Kidney capillary endothelial cell (primary cell): ENCODE measurements at regions not wholly inside any gene's neighbourhood (a gene's known extent, or its start where the extent isn't known, plus 50 kb on each side); places are given as distances from the start of the nearest gene placed in this dataset.

Experiments used
- DNase-seq: peaks from one replicate; pipeline ENCODE4 v3.0.0-alpha.2; 2018; ENCODE audit warnings: low spot score

GRCh38 chr10:113219446-113219845 lies 269.4 kb downstream of the TCF7L2 start:
- DNase-seq = no peak

DNA sequence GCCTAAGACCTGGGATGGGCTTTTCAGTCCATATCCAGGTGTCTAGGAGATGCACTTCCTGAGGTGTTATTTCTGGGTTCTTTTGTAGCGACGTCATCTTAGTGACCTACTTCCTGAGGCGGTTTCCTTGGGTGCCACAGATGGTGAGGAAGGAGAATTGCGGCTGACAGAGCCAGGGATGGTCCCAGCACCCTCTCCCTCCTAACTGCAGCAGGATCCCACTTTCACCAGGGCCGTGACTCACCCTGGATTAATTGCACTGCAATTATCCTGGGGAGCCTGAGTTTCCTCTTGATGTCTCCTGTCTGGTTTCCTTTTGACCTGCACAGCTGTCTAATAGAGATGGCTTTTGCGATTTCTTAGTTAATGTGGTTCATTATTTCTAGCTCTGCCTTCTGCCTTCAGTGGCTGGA lies 271.7 kb downstream of the TCF7L2 start:
- DNase-seq = peak; percentile 65

- DNase-seq = no peak
Observed at GRCh38 chr10:113222207-113222606, 272.2 kb downstream of the TCF7L2 start.

- no peak for DNase-seq
Observed at GRCh38 chr10:113225364-113225763, 275.3 kb downstream of the TCF7L2 start.

DNA sequence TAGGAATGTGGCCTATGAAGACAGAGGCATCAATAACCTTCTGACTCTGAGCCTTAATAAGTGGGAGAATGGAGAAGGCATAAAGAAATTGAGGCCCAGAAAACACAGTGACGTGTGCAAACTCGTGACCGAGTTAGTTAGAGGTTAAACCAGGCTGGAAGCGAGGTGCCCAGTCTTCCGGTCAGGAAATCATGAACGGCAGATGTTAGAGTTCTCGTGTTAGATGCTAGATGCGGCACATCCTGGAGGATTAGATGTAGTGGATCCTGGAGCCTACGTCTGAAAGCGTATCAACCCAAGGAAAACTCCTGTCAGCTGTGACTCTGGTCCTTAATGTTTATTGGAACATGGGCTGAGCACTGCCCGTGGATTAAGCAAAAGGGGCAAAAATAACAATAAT lies 275.9 kb downstream of the TCF7L2 start:
- DNase-seq = peak; percentile 13

- DNase-seq = no peak
Observed at GRCh38 chr10:113226399-113226798, 276.4 kb downstream of the TCF7L2 start.

- DNase-seq = no peak
Observed at GRCh38 chr10:113226831-113227445, 276.9 kb downstream of the TCF7L2 start.

DNA sequence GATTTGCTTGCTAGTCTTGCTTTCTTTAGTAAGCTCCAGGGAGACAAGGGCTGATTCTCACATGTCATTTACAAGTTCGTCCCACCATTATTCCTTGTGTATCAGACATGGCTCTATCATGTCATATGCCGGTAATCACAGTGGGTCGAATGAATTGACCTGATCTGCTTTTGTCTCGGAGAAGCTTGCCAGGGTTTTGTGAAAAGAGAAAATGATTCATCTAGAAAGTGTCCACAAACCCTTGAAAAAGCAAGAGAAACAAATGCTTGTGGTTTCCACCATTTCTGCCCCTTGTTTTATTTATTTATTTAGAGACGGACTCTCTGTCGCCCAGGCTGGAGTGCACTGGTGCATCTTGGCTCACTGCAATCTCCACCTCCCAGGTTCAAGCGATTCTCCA lies 278.5 kb downstream of the TCF7L2 start:
- no peak for DNase-seq

DNA sequence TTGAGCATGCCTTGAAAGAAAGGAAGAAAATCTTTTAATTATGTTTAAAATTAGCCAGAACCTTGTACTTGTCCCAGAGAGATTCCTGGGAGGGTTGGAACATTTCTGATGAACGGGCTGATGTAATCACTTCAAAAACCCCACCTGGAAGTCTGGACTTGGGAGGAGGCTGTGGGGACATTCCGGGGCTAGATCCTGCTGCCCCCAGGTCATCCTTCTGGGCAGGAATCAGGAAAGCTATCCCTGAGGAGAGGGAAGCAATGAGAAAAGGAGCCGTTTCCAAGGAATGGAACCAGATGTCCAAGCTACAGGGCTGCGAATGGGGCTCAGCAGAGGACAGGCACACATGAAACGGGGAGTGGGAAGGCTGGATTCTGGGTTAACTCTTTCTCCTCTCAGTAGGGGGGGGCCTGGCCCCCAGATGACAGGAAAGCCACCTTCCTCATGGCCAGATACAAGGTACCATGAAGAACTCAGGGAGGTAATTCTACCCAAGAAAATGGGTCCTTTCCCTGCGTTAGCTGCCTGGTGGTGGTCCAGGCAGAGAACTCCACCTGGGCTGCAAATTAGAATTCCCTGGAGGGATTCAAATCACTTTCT lies 280.1 kb downstream of the TCF7L2 start:
- no peak for DNase-seq

GRCh38 chr10:113232928-113233511 lies 283.0 kb downstream of the TCF7L2 start:
- DNase-seq = no peak

GRCh38 chr10:113234481-113234880 lies 284.4 kb downstream of the TCF7L2 start:
- DNase-seq = no peak

DNA sequence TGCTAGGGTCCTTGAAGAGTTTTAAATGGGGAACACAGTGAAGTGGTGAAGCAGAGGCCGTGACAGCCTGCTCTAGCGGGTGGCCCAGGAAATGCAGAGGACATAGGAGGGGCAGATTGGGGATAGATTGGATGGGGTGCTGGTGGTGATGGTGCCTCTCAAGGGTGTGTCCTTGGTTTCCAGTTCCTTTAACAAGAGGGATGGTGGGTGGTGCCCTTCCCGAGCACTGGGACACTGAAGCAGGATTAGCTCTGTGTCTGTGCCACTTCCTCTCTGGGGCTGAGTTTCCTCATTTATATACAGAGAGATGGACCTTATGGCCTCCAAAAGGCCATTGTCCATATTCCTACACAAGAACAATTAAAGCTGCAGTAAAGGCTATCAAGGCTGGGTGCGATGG lies 285.5 kb downstream of the TCF7L2 start:
- no peak for DNase-seq

- no peak for DNase-seq
Observed at GRCh38 chr10:113236998-113237397, 287.0 kb downstream of the TCF7L2 start.

- no peak for DNase-seq
Observed at GRCh38 chr10:113239566-113240350, 289.7 kb downstream of the TCF7L2 start.

- DNase-seq = no peak
Observed at GRCh38 chr10:113240736-113241135, 290.7 kb downstream of the TCF7L2 start.

GRCh38 chr10:113241599-113242360 lies 291.7 kb downstream of the TCF7L2 start:
- no peak for DNase-seq

DNA sequence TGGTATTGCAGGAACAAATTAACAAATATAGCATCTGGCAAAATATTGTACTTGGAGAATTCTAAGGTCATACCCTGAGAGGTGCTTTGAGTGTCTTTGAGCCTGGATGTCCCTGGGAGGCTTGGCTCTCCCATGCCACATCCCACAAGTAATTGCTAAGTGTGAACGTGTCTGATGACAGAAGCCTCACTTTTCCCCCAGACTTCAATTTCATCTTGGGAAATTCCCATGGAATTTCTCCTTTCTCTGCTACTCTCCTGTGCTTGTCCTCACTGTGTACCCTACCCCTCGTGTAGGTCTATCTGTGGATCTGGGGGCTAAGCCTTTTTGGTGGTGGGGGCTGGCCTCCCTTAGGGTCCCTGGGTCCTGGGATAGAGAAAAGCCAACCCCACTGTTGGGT lies 293.3 kb downstream of the TCF7L2 start:
- DNase-seq = no peak

DNA sequence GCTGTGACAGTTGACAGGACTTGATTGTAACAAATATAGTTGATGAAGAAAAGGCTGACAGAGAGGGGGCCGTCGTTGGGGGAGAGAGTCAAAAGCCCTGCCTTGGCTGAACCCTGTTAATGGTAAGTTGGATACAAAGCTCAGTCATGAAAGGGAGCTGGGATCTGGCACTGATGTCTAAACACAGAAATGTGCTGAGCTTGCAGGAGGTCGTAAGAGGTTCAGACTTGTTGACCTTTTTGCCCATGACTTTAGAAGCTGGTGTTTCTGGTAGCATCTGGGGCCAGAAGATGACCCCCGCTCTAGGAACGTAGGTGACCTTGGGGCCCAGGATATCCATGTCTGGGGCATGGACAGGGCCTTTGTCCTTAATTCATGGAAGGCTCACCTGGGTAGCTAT lies 294.7 kb downstream of the TCF7L2 start:
- no peak for DNase-seq

- no peak for DNase-seq
Observed at GRCh38 chr10:113245286-113245685, 295.2 kb downstream of the TCF7L2 start.

DNA sequence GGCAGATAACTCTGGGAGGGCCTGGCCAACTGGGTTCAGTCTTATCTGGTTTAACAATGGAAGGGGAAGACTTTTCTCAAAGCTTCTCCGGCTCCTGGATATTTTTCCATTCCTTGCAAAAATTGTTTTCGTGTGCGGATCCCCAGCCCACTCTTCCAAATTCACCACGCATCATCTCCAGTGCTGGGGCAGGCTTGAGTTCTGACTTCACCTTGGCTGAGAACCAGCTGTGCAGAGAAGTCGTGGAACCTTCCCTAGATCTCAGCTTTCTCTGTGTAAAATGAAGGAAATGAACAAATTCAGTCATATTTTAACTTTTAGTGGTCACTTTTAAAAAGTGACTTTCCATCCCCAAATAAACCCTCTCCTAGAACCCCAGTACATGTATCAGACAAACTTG lies 297.0 kb downstream of the TCF7L2 start:
- no peak for DNase-seq

DNA sequence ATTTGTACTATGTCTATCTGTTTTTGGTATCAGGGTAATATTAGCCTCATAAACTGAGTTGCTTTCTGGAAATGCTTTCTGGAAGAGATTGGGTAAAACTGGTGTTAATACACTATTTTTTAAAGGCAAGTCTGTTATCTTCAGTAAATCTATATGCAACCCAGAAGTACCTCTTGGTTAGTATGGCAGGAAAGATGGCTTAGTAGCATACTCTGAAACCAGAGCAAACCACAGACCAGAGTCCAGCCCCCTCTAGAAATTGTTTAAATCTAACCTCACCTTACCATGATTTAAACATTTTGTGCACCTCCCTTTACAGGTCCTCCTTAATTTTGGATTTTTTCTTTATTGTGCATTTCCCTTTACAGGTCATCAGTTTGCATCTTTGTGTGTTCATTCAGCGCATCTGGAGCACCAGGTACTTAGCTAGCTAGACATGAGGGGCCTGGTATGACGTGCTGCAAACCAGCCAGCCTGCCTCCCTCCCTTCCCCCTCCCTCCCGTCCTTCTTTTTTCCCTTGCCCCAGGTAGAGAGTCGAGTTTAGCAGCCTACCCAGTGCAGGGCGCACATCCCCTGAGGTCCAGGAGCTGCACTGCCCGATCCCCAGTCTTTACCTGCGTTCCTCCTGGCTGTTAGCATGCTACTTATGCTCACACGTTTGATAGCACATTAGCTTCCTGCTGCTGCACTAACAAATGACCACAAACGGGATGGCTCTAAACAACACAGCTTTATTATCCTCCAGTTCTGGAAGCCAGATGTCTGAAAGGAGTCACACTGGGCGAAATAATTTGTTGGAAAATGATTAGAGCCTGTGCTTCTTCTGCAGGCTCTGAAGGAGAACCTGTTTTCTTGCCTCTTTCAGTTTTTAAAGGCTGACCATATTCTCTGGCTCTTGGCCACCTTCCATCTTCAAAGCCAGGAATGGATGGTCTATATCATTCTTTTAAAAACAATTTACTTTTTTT lies 299.9 kb upstream of the HABP2 start:
- DNase-seq = no peak
